SU-DHL-6 (cell line): ENCODE measurements at regions not wholly inside any gene's neighbourhood (a gene's known extent, or its start where the extent isn't known, plus 50 kb on each side); places are given as distances from the start of the nearest gene placed in this dataset.

Experiments
- H2AFZ ChIP-seq: fragments of 200-600 bp; sonication (generic); 2 replicates; pipeline ENCODE4 v1.6.1; 2014; ENCODE audit warnings: low read depth, mild to moderate bottlenecking, moderate library complexity, mixed read lengths, antibody characterized with exemption, low read length; ENCODE audit not compliant: severe bottlenecking
- H3F3A ChIP-seq: fragments of 200-600 bp; shearing (Covaris generic); 2 replicates; pipeline ENCODE4 v1.6.0; 2016; ENCODE audit warnings: antibody characterized with exemption, mild to moderate bottlenecking; ENCODE audit not compliant: insufficient read depth
- H3K27ac ChIP-seq: fragments of 200-600 bp; sonication (generic); 2 replicates; pipeline ENCODE4 v1.5.1; 2016; ENCODE audit warnings: low read depth, mild to moderate bottlenecking, low read length, moderate library complexity, mixed read lengths
- H3K27me3 ChIP-seq: fragments of 200-600 bp; sonication (generic), shearing (Covaris generic); 2 replicates; pipeline ENCODE4 v1.6.0; 2014; ENCODE audit warnings: mild to moderate bottlenecking, low read length
- H3K36me3 ChIP-seq: fragments of 200-600 bp; sonication (generic); 2 replicates; pipeline ENCODE4 v1.6.1; 2014; ENCODE audit warnings: mild to moderate bottlenecking, low read length, mixed read lengths
- H3K4me2 ChIP-seq: fragments of 300-600, 200-600 bp; shearing (Covaris generic), sonication (generic); 2 replicates; pipeline ENCODE4 v1.6.0; 2014; ENCODE audit warnings: low read length, low read depth, mild to moderate bottlenecking; ENCODE audit not compliant: poor library complexity, severe bottlenecking
- H3K4me3 ChIP-seq: fragments of 200-600 bp; sonication (generic); 2 replicates; pipeline ENCODE4 v1.5.1; 2014; ENCODE audit warnings: antibody characterized with exemption, low read length, mild to moderate bottlenecking, mixed read lengths; ENCODE audit not compliant: insufficient read depth, poor library complexity, severe bottlenecking
- H3K79me2 ChIP-seq: fragments of 200-600 bp; sonication (generic); 2 replicates; pipeline ENCODE4 v1.6.1; 2014; ENCODE audit warnings: mild to moderate bottlenecking, low read length, moderate library complexity; ENCODE audit not compliant: insufficient read depth
- H3K9ac ChIP-seq: fragments of 200-600 bp; sonication (generic); 2 replicates; pipeline ENCODE4 v1.7.0; 2014; ENCODE audit warnings: mild to moderate bottlenecking, low read length
- H3K9me2 ChIP-seq: fragments of 200-600 bp; sonication (generic); replicated peaks from 2 replicates; pipeline ENCODE4 v1.6.1; 2014; ENCODE audit warnings: low read length; ENCODE audit not compliant: insufficient read depth
- H3K9me3 ChIP-seq: fragments of 200-600 bp; sonication (generic); 2 replicates; pipeline ENCODE4 v1.6.1; 2014; ENCODE audit warnings: low read length, mixed read lengths; ENCODE audit not compliant: insufficient read depth
- H4K20me1 ChIP-seq: fragments of 200-600 bp; sonication (generic); 2 replicates; pipeline ENCODE4 v1.6.1; 2014; ENCODE audit warnings: low read depth, mild to moderate bottlenecking, antibody characterized with exemption, low read length, moderate library complexity, mixed read lengths
- CTCF ChIP-seq: fragments of 200-600 bp; sonication (generic); IDR thresholded peaks from one replicate; pipeline ENCODE4 v1.5.1; 2017; ENCODE audit warnings: antibody characterized with exemption, mild to moderate bottlenecking, low read length, moderate library complexity; ENCODE audit not compliant: insufficient read depth, poor library complexity, severe bottlenecking
- EZH2phosphoT487 ChIP-seq: fragments of 200-600 bp; sonication (generic), shearing (Covaris generic); conservative IDR thresholded peaks from 2 replicates; pipeline ENCODE4 v1.6.1; 2018; ENCODE audit warnings: mild to moderate bottlenecking, antibody characterized with exemption, low read length, moderate library complexity, mixed read lengths

- no peak overlapping the region for H3K4me2 ChIP-seq
- H3K9me2 ChIP-seq, result no peaks in the 10 kb centered on the region
- H3K27me3 ChIP-seq, result no peaks in the 10 kb centered on the region
- H2AFZ ChIP-seq, result no peak overlapping the region
- no peaks in the 10 kb centered on the region for H4K20me1 ChIP-seq
- no peaks in the 10 kb centered on the region for H3K79me2 ChIP-seq
- no peak overlapping the region for H3K27ac ChIP-seq
- H3K9me3 ChIP-seq, result no peaks in the 10 kb centered on the region
- H3F3A ChIP-seq, result no peaks in the 10 kb centered on the region
- H3K36me3 ChIP-seq, result no peaks in the 10 kb centered on the region
- TF ChIP-seq EZH2phosphoT487 (no peak), CTCF (no peak)
- H3K4me3 ChIP-seq, result no peak overlapping the region
- H3K9ac ChIP-seq, result no peak overlapping the region
Observed at GRCh38 chr4:177147668-177148067, 162.0 kb upstream of the NEIL3 start.

GRCh38 chr4:177155454-177155853, 154.2 kb upstream of the NEIL3 start:
- Histone ChIP-seq H3K4me3 (no peak overlapping the region), H3K79me2 (no peaks in the 10 kb centered on the region), H3F3A (no peaks in the 10 kb centered on the region), H3K36me3 (no peaks in the 10 kb centered on the region), H3K9ac (no peak overlapping the region), H3K4me2 (no peak overlapping the region), H3K9me2 (no peaks in the 10 kb centered on the region), H3K27ac (no peak overlapping the region), H4K20me1 (no peaks in the 10 kb centered on the region), H3K9me3 (no peaks in the 10 kb centered on the region), H2AFZ (no peak overlapping the region), H3K27me3 (no peaks in the 10 kb centered on the region)
- TF ChIP-seq EZH2phosphoT487, result no peak
- no peak for TF ChIP-seq CTCF

- Histone ChIP-seq H3K4me2 (no peak overlapping the region), H3K27ac (no peak overlapping the region), H4K20me1 (no peaks in the 10 kb centered on the region), H3K36me3 (no peaks in the 10 kb centered on the region), H3K79me2 (no peaks in the 10 kb centered on the region), H2AFZ (no peak overlapping the region), H3K27me3 (no peaks in the 10 kb centered on the region), H3K9me3 (no peaks in the 10 kb centered on the region), H3K9me2 (no peaks in the 10 kb centered on the region), H3K4me3 (no peak overlapping the region), H3K9ac (no peak overlapping the region), H3F3A (no peaks in the 10 kb centered on the region)
- TF ChIP-seq CTCF (no peak), EZH2phosphoT487 (no peak)
Observed at GRCh38 chr4:177159600-177159999, 150.1 kb upstream of the NEIL3 start.

- Histone ChIP-seq H3K36me3 (no peaks in the 10 kb centered on the region), H3K4me3 (no peak overlapping the region), H3K9me3 (no peaks in the 10 kb centered on the region), H3K79me2 (no peaks in the 10 kb centered on the region), H4K20me1 (no peaks in the 10 kb centered on the region), H3K4me2 (no peak overlapping the region), H3F3A (no peaks in the 10 kb centered on the region), H3K9ac (no peak overlapping the region), H2AFZ (no peak overlapping the region), H3K27ac (no peak overlapping the region), H3K9me2 (no peaks in the 10 kb centered on the region), H3K27me3 (no peaks in the 10 kb centered on the region)
- no peak for TF ChIP-seq EZH2phosphoT487
- TF ChIP-seq CTCF, result no peak
Observed at GRCh38 chr4:177161781-177162180, 147.9 kb upstream of the NEIL3 start.
